Calu3 (cell line): ENCODE measurements at regions not wholly inside any gene's neighbourhood (a gene's known extent, or its start where the extent isn't known, plus 50 kb on each side); places are given as distances from the start of the nearest gene placed in this dataset.

ENCODE experiments used
- BruUV-seq: library from RNA; stranded (reverse); fragments of 400-500 nt; replicated peaks from 2 replicates; lab custom pipeline; 2021; lab: Mats Ljungman, UMichigan
- CTCF ChIA-PET: fragments of 300-600 bp; sonication (Branson Sonifier 250); formaldehyde crosslinking; loops from one replicate; lab custom pipeline; 2022; ENCODE audit warnings: antibody characterized with exemption; lab: Charles Lee
- DNase-seq: peaks from one replicate; pipeline ENCODE4 v3.0.0; 2022
- H3K27ac Mint-ChIP-seq: one replicate; pipeline ENCODE4 v1.8.0; 2022; ENCODE audit warnings: mixed read lengths; ENCODE audit not compliant: unreplicated experiment
- H3K27me3 Mint-ChIP-seq: one replicate; pipeline ENCODE4 v1.8.0; 2022; ENCODE audit warnings: mixed read lengths; ENCODE audit not compliant: unreplicated experiment
- H3K36me3 Mint-ChIP-seq: one replicate; pipeline ENCODE4 v1.8.0; 2022; ENCODE audit warnings: mild to moderate bottlenecking, moderate library complexity, mixed read lengths; ENCODE audit not compliant: insufficient read depth, unreplicated experiment
- H3K4me1 Mint-ChIP-seq: one replicate; pipeline ENCODE4 v1.8.0; 2022; ENCODE audit warnings: mild to moderate bottlenecking, low read depth, mixed read lengths; ENCODE audit not compliant: unreplicated experiment
- H3K4me3 Mint-ChIP-seq: one replicate; pipeline ENCODE4 v1.8.0; 2022; ENCODE audit warnings: mild to moderate bottlenecking, low read depth, moderate library complexity, mixed read lengths; ENCODE audit not compliant: unreplicated experiment
- H3K9me3 Mint-ChIP-seq: one replicate; pipeline ENCODE4 v1.8.0; 2022; ENCODE audit warnings: low read depth, mixed read lengths; ENCODE audit not compliant: unreplicated experiment
- intact Hi-C: fragments of 100-400 bp; cut with micrococcal nuclease; formaldehyde crosslinking; loops from one replicate; pipeline ENCODE4 v1.10.0; 2022; ENCODE audit not compliant: unreplicated experiment
- TF ChIP-seq, protein P1 (sequence below): fragments of 200-600 bp; IDR thresholded peaks from one replicate; pipeline ENCODE4 v1.8.0; 2022; ENCODE audit warnings: antibody characterized with exemption; ENCODE audit not compliant: unreplicated experiment

DNA sequence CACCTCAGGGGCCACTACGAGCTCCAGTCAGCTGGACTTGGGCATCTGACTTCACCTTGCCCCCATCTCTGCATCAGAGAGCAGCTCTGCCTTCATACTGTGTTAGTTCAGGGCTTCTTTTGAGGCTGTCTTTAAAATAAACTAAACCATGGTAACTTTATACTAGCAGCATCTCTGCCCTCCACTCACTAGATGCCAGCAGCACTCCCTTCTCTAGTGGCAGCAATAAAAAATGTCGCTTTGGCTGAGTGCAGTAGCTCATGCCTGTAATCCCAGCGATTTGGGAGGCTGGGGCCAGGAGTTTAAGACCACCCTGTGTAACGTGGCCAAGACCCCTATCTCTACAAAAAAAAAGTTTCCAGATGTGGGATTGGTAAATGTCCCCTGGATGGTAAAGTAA is 584.4 kb downstream of the INHBA start:
- intact Hi-C loops, result no loop called here
- Mint-ChIP-seq H3K4me3 (no peak overlapping the region), H3K36me3 (no peaks in the 10 kb centered on the region), H3K4me1 (peaks cover 19% of the 10 kb centered on the region), H3K27me3 (no peaks in the 10 kb centered on the region), H3K27ac (no peak overlapping the region), H3K9me3 (peaks cover 9% of the 10 kb centered on the region)
- TF ChIP-seq, protein P1, sequence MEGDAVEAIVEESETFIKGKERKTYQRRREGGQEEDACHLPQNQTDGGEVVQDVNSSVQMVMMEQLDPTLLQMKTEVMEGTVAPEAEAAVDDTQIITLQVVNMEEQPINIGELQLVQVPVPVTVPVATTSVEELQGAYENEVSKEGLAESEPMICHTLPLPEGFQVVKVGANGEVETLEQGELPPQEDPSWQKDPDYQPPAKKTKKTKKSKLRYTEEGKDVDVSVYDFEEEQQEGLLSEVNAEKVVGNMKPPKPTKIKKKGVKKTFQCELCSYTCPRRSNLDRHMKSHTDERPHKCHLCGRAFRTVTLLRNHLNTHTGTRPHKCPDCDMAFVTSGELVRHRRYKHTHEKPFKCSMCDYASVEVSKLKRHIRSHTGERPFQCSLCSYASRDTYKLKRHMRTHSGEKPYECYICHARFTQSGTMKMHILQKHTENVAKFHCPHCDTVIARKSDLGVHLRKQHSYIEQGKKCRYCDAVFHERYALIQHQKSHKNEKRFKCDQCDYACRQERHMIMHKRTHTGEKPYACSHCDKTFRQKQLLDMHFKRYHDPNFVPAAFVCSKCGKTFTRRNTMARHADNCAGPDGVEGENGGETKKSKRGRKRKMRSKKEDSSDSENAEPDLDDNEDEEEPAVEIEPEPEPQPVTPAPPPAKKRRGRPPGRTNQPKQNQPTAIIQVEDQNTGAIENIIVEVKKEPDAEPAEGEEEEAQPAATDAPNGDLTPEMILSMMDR, result no peak
- no peak for DNase-seq
- no TSS peak for BruUV-seq
- CTCF ChIA-PET, result no interaction called here

DNA sequence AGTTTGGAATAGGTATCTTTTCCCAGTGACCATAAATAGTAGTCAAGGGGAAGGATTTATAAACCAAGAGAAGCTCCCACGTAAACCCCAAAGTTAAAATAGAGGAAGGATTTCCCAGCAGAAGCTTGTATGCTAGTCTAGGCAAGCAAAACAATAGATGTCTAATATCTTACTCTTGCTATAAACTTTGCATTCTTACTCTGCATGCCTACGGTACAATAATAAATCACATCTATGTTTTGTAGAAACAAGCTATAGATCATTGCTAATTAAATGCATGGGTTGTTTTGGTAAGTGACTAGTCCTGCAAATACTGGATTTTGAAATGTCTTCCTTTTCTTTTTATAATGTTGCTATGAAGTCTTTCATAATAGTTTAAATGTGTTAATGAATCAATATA is 585.5 kb downstream of the INHBA start:
- H3K27me3 Mint-ChIP-seq, result no peaks in the 10 kb centered on the region
- peaks cover 5% of the 10 kb centered on the region for H3K9me3 Mint-ChIP-seq
- CTCF ChIA-PET, result no interaction called here
- BruUV-seq, result no TSS peak
- H3K4me3 Mint-ChIP-seq, result no peak overlapping the region
- DNase-seq, result no peak
- H3K36me3 Mint-ChIP-seq, result no peaks in the 10 kb centered on the region
- intact Hi-C loops, result no loop called here
- TF ChIP-seq, protein P1, result no peak
- H3K4me1 Mint-ChIP-seq, result peaks cover 19% of the 10 kb centered on the region
- no peak overlapping the region for H3K27ac Mint-ChIP-seq

DNA sequence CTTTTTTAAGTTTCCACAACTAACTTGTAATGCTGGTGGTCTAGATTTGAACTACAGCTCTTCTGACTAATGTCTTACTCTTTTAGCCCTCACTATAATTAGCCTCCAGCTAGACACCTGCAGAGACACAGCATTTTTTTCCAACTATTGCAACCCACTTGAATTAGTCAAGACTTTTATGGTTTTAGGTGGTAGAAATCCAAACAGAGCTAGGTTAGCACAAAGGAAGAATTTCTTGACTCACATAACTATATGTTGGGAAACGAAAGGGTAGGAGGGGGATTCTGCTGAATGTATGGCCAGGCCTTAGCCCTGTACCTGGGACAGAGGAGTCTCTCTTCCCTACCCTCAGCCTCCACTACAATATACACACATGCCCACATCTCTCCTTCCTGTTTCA is 586.1 kb downstream of the INHBA start:
- DNase-seq, result no peak
- H3K4me1 Mint-ChIP-seq, result peaks cover 19% of the 10 kb centered on the region
- intact Hi-C loops, result no loop called here
- H3K27me3 Mint-ChIP-seq, result no peaks in the 10 kb centered on the region
- no TSS peak for BruUV-seq
- H3K4me3 Mint-ChIP-seq, result no peak overlapping the region
- H3K36me3 Mint-ChIP-seq, result no peaks in the 10 kb centered on the region
- no peak overlapping the region for H3K27ac Mint-ChIP-seq
- TF ChIP-seq, protein P1, result no peak
- CTCF ChIA-PET, result no interaction called here
- H3K9me3 Mint-ChIP-seq, result peaks cover 5% of the 10 kb centered on the region

- Mint-ChIP-seq H3K4me1 (peaks cover 19% of the 10 kb centered on the region), H3K36me3 (no peaks in the 10 kb centered on the region), H3K4me3 (no peak overlapping the region), H3K27ac (no peak overlapping the region), H3K27me3 (no peaks in the 10 kb centered on the region), H3K9me3 (peaks cover 5% of the 10 kb centered on the region)
- TF ChIP-seq, protein P1, result no peak
- BruUV-seq, result no TSS peak
- DNase-seq, result no peak
- CTCF ChIA-PET, result interaction anchor here (0.6 kb wide), 1 partner anchor 728 kb away, joined by 4 read pairs; no protein-coding TSS in a partner anchor
- intact Hi-C loops, result no loop called here
These were observed 586.6 kb downstream of the INHBA start for GRCh38 chr7:41116337-41116736.
